NB4 (cell line): ENCODE measurements at regions not wholly inside any gene's neighbourhood (a gene's known extent, or its start where the extent isn't known, plus 50 kb on each side); places are given as distances from the start of the nearest gene placed in this dataset.

Experiments used
- TF ChIP-seq, protein P1 (sequence below): IDR thresholded peaks from one replicate; pipeline ENCODE4 v1.5.1; 2012; ENCODE audit warnings: low read depth, low read length
- TF ChIP-seq, protein P2 (sequence below): IDR thresholded peaks from 2 replicates; pipeline ENCODE4 v1.6.1; 2011; ENCODE audit warnings: low read depth, low read length

DNA sequence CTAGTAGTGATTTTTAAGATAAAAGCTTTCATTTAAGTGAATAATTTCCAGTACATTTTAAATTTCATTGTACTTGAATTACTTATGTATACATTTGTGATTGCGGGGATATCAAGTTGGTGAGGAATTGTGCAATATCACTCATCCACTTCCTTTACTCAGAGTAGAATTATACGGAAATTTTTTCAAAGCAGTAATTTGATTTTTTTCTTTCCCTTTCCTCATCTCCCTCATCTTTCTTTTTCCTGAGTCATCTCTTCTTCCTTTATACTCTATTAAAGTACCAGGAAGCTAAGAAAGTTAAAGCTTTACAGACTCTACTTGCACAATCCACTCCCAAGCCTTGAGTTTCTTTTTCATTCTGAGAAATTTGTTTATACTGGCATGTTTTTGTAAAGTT, 60.9 kb upstream of the DEFB112 start:
- TF ChIP-seq, protein P1, sequence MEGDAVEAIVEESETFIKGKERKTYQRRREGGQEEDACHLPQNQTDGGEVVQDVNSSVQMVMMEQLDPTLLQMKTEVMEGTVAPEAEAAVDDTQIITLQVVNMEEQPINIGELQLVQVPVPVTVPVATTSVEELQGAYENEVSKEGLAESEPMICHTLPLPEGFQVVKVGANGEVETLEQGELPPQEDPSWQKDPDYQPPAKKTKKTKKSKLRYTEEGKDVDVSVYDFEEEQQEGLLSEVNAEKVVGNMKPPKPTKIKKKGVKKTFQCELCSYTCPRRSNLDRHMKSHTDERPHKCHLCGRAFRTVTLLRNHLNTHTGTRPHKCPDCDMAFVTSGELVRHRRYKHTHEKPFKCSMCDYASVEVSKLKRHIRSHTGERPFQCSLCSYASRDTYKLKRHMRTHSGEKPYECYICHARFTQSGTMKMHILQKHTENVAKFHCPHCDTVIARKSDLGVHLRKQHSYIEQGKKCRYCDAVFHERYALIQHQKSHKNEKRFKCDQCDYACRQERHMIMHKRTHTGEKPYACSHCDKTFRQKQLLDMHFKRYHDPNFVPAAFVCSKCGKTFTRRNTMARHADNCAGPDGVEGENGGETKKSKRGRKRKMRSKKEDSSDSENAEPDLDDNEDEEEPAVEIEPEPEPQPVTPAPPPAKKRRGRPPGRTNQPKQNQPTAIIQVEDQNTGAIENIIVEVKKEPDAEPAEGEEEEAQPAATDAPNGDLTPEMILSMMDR: no peak
- TF ChIP-seq, protein P2, sequence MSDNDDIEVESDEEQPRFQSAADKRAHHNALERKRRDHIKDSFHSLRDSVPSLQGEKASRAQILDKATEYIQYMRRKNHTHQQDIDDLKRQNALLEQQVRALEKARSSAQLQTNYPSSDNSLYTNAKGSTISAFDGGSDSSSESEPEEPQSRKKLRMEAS: no peak
